GM12872 (cell line): ENCODE measurements at regions not wholly inside any gene's neighbourhood (a gene's known extent, or its start where the extent isn't known, plus 50 kb on each side); places are given as distances from the start of the nearest gene placed in this dataset.

ENCODE experiments used
- CTCF ChIP-seq: IDR thresholded peaks from 3 replicates; pipeline ENCODE4 v1.5.1; 2011; ENCODE audit warnings: low read depth, mild to moderate bottlenecking, low read length, moderate library complexity; ENCODE audit not compliant: insufficient read depth

GRCh38 chr2:189959450-189959849, 103.1 kb downstream of the MSTN start:
- no peak for TF ChIP-seq CTCF

GRCh38 chr2:189954989-189955388, 107.5 kb downstream of the MSTN start:
- TF ChIP-seq CTCF = no peak

GRCh38 chr2:189952536-189953109, 109.9 kb downstream of the MSTN start:
- TF ChIP-seq CTCF = no peak

- TF ChIP-seq CTCF = no peak
Observed at GRCh38 chr2:189951791-189952535, 110.6 kb downstream of the MSTN start.

GRCh38 chr2:189943009-189943408, 119.5 kb downstream of the MSTN start:
- TF ChIP-seq CTCF = no peak

- TF ChIP-seq CTCF = no peak
Observed at GRCh38 chr2:189940913-189941312, 121.6 kb downstream of the MSTN start.

- TF ChIP-seq CTCF = no peak
Observed at GRCh38 chr2:189937691-189938090, 124.8 kb downstream of the MSTN start.
